Glutamatergic neuron (in vitro differentiated cells): ENCODE measurements at regions not wholly inside any gene's neighbourhood (a gene's known extent, or its start where the extent isn't known, plus 50 kb on each side); places are given as distances from the start of the nearest gene placed in this dataset.

ENCODE experiments used
- DNase-seq: peaks from one replicate; pipeline ENCODE4 v3.0.0; 2022
- H3K27ac Mint-ChIP-seq: one replicate; pipeline ENCODE4 v1.8.0; 2020; ENCODE audit warnings: mild to moderate bottlenecking, mixed read lengths, inconsistent platforms; ENCODE audit not compliant: unreplicated experiment
- H3K27me3 Mint-ChIP-seq: one replicate; pipeline ENCODE4 v1.8.0; 2020; ENCODE audit warnings: mild to moderate bottlenecking, moderate library complexity, mixed read lengths, inconsistent platforms; ENCODE audit not compliant: unreplicated experiment
- H3K36me3 Mint-ChIP-seq: one replicate; pipeline ENCODE4 v1.8.0; 2020; ENCODE audit warnings: mild to moderate bottlenecking, mixed read lengths, inconsistent platforms; ENCODE audit not compliant: unreplicated experiment
- H3K4me1 Mint-ChIP-seq: one replicate; pipeline ENCODE4 v1.8.0; 2020; ENCODE audit warnings: mild to moderate bottlenecking, low read depth, mixed read lengths, inconsistent platforms; ENCODE audit not compliant: unreplicated experiment
- H3K4me3 Mint-ChIP-seq: one replicate; pipeline ENCODE4 v1.8.0; 2020; ENCODE audit warnings: mild to moderate bottlenecking, mixed read lengths, inconsistent platforms; ENCODE audit not compliant: unreplicated experiment
- H3K9me3 Mint-ChIP-seq: one replicate; pipeline ENCODE4 v1.8.0; 2020; ENCODE audit warnings: mild to moderate bottlenecking, moderate library complexity, mixed read lengths, inconsistent platforms; ENCODE audit not compliant: unreplicated experiment
- CTCF ChIP-seq: fragments of 200-600 bp; sonication (generic); IDR thresholded peaks from one replicate; pipeline ENCODE4 v1.5.0; 2021; ENCODE audit not compliant: partially characterized antibody, unreplicated experiment

DNA sequence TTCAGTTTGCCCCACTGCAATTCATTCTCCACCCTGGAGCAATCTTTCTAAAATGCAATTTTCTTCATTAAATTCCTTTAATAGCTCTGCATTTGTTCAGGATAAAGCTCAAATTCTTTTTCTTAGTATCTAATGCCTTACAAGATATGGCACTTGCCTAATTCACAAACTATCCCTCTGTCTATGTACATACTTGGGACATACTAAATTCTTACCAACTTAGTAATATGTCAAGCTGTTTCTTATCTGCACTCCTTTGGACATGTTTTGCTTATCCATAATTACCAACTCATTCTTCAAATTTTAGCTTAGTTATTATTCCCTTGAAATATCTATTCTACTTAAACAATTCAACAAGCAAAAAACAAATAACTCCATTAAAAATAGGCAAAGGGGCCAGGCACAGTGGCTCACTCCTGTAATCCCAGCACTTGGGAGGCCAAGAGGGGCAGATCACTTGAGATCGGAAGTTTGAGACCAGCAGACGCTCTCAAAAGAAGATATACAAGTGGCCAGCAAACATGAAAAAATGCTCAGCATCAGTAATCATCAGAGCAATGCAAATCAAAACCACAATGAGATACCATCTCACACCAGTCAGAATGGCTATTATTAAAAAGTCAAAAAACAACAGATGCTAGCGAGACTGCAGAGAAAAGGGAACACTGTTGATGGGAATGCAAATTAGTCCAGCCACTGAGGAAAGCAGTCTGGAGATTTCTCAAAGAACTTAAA lies 96.9 kb downstream of the FAM76B start:
- Mint-ChIP-seq H3K27ac (no peak overlapping the region), H3K4me3 (no peak overlapping the region), H3K9me3 (no peaks in the 10 kb centered on the region), H3K4me1 (peaks cover 5% of the 10 kb centered on the region), H3K27me3 (no peaks in the 10 kb centered on the region), H3K36me3 (no peaks in the 10 kb centered on the region)
- TF ChIP-seq CTCF: no peak
- no peak for DNase-seq

- no peak for DNase-seq
- Mint-ChIP-seq H3K27ac (no peak overlapping the region), H3K9me3 (no peaks in the 10 kb centered on the region), H3K36me3 (no peaks in the 10 kb centered on the region), H3K4me1 (no peaks in the 10 kb centered on the region), H3K27me3 (no peaks in the 10 kb centered on the region), H3K4me3 (no peak overlapping the region)
- TF ChIP-seq CTCF: no peak
Observed at GRCh38 chr11:95690100-95690499, 99.5 kb downstream of the FAM76B start.

DNA sequence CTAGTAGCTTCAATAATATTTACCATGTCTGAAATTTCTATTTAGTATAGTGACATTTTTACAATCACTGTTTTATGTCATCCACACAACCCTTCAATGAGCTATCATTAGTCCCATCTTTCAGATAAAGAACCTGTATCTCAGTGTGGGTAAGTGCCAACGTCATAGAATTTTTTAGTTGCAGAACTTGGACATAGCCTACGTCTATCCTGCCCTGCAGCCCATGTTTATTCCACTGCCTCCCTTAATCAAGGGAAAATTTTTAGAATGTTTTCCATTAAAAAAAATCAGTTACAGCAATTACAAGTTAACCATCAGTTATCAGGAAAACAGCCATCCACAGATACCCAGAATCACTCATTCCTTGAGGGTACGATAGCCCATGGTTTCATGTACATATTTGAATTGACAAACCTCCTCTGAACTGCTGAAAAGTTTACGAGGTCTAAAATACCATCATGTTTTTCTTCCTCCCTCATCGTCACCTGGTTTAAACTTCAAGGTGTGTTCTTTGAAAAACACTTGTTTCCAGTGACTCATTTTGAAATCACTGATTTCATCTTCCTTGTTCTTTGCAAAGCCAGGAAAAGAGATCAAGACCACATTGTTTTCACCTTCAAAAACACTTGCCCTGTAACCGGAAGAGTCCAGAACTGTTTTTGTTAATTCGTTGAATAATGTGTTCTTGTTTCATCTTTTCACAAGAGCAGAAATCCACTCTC lies 100.9 kb downstream of the FAM76B start:
- H3K4me1 Mint-ChIP-seq: no peaks in the 10 kb centered on the region
- H3K9me3 Mint-ChIP-seq: peaks cover 2% of the 10 kb centered on the region
- no peak overlapping the region for H3K4me3 Mint-ChIP-seq
- no peak for DNase-seq
- H3K36me3 Mint-ChIP-seq: no peaks in the 10 kb centered on the region
- no peak for TF ChIP-seq CTCF
- H3K27me3 Mint-ChIP-seq: no peaks in the 10 kb centered on the region
- no peak overlapping the region for H3K27ac Mint-ChIP-seq

DNA sequence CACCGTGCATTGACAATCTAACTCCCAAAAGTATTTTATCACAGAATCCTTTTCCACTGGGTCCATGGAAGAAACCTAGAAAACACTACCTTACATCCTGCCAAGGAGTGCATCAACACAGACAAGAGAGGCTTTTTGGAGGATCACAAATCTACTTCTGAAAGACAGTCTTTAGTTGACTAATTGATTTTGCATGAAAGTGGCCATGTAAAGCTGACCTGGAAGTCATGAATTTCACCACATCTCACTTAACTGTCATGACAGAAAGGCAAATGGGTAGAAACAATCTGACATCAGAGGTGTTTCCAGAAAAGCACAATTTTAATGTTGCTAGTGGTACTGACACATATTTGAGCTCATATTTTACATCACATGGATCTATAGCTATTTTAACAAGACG lies 101.6 kb downstream of the FAM76B start:
- H3K4me1 Mint-ChIP-seq: no peaks in the 10 kb centered on the region
- H3K36me3 Mint-ChIP-seq: no peaks in the 10 kb centered on the region
- no peak for TF ChIP-seq CTCF
- H3K4me3 Mint-ChIP-seq: no peak overlapping the region
- DNase-seq: no peak
- no peak overlapping the region for H3K27ac Mint-ChIP-seq
- H3K9me3 Mint-ChIP-seq: peaks cover 2% of the 10 kb centered on the region
- no peaks in the 10 kb centered on the region for H3K27me3 Mint-ChIP-seq

DNA sequence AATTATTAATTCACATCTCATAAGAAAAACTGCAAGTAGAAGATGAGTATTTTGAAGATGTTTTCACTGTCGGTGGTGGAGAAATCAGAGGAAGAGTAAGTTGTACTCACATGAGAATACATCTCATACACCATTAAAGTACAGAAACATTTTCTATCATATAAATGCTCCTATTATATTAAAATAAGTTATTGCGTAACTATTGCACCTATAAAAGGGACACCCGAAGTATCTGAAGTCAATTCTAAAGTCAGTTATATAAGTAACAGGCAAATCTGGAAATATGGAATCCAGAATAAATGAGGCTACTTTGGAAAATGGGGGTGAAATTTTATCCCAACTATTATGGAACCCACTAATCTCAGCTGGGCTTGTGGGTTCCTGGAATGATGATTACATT lies 103.3 kb downstream of the FAM76B start:
- no peak for DNase-seq
- Mint-ChIP-seq H3K27ac (no peak overlapping the region), H3K4me1 (no peaks in the 10 kb centered on the region), H3K4me3 (no peak overlapping the region), H3K9me3 (peaks cover 2% of the 10 kb centered on the region), H3K36me3 (no peaks in the 10 kb centered on the region), H3K27me3 (no peaks in the 10 kb centered on the region)
- no peak for TF ChIP-seq CTCF
